Astrocyte (in vitro differentiated cells and primary cell): ENCODE measurements at regions not wholly inside any gene's neighbourhood (a gene's known extent, or its start where the extent isn't known, plus 50 kb on each side); places are given as distances from the start of the nearest gene placed in this dataset.

Experiments used
- CTCF ChIP-seq: IDR thresholded peaks from 2 replicates; pipeline ENCODE4 v1.5.1; 2011; ENCODE audit warnings: low read depth, mild to moderate bottlenecking, inconsistent platforms, low read length, moderate library complexity; ENCODE audit not compliant: insufficient read depth
- EZH2 ChIP-seq: IDR thresholded peaks from 2 replicates; pipeline ENCODE4 v1.6.1; 2012; ENCODE audit warnings: mild to moderate bottlenecking, low read length, inconsistent platforms; ENCODE audit not compliant: insufficient read depth

DNA sequence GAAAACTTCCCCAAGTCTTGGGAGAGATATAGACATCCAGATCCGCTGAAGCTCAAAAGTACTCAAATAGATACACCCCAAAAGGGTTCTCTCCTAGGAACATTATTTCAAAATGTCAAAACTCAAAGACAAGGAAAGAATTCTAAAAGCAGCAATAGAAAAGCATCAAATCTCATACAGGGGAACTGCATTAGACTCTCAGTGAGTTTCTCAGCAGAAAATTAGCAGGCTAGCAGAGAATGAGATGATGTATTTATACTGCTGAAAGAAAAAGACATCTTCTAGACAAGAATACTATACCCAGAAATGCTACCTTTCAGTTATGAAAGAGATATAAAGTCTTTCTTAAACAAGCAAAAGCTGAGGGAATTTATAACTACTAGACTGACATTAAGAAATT, 75.5 kb upstream of the RIMS1 start:
- TF ChIP-seq CTCF = no peak
- TF ChIP-seq EZH2 = no peak
